ENCODE measurements at regions not wholly inside any gene's neighbourhood (a gene's known extent, or its start where the extent isn't known, plus 50 kb on each side); places are given as distances from the start of the nearest gene placed in this dataset.

DNA sequence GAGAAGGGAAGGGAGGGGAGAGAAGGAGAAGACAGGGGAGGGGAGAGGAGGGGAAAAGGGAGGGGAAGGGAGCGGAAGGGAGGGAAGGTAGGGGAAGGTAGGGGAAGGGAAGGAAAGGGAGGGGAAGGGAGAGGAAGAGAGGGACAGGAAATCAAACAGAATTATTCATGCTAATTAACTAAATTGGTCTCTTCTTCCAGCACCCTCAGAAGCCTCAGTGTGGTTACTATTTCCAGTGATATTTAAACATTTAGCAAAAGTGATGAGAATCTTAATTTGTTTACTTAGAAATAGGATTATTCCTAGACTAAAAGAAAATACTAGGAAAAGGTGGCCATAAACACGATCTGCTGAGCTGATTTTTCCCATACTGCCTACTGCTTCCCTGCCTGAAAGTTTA is 193.1 kb upstream of the CPEB2 start:
- TF ChIP-seq, protein P1, sequence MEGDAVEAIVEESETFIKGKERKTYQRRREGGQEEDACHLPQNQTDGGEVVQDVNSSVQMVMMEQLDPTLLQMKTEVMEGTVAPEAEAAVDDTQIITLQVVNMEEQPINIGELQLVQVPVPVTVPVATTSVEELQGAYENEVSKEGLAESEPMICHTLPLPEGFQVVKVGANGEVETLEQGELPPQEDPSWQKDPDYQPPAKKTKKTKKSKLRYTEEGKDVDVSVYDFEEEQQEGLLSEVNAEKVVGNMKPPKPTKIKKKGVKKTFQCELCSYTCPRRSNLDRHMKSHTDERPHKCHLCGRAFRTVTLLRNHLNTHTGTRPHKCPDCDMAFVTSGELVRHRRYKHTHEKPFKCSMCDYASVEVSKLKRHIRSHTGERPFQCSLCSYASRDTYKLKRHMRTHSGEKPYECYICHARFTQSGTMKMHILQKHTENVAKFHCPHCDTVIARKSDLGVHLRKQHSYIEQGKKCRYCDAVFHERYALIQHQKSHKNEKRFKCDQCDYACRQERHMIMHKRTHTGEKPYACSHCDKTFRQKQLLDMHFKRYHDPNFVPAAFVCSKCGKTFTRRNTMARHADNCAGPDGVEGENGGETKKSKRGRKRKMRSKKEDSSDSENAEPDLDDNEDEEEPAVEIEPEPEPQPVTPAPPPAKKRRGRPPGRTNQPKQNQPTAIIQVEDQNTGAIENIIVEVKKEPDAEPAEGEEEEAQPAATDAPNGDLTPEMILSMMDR (IDR thresholded peaks at IDR 0.05; ENCODE audit: unreplicated experiment) = no peak
- Mint-ChIP-seq H3K4me1 (ENCODE audit: unreplicated experiment) (no peaks in the 10 kb centered on the region), H3K9me3 (ENCODE audit: unreplicated experiment) (no peaks in the 10 kb centered on the region), H3K4me3 (ENCODE audit: unreplicated experiment) (no peak overlapping the region), H3K27me3 (ENCODE audit: unreplicated experiment) (no peaks in the 10 kb centered on the region), H3K36me3 (ENCODE audit: low read depth, unreplicated experiment) (no peaks in the 10 kb centered on the region), H3K27ac (ENCODE audit: unreplicated experiment) (no peak overlapping the region)
- no peak for DNase-seq (ENCODE audit: low spot score)

DNA sequence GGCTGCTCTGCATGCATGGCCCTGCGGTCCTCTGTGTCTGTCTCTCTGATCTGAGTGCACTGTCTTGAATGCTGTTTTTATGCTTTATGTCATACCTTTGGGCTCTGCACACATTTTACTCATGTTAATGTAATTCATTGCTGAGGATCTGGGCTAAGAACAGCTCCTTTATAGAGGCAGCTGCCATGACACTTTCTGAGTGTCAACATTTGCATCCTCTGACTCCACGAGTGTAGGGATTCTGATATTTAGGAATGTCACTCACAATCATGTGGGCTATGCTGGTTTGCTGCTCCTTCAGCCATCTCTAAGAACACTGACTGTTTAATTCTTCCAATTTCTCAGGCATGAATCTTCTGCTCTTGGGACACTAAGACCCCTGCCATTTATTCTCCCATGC is 192.2 kb upstream of the CPEB2 start:
- no peak overlapping the region for H3K4me3 Mint-ChIP-seq (ENCODE audit: unreplicated experiment)
- H3K36me3 Mint-ChIP-seq (ENCODE audit: low read depth, unreplicated experiment) = no peaks in the 10 kb centered on the region
- TF ChIP-seq, protein P1 (IDR thresholded peaks at IDR 0.05; ENCODE audit: unreplicated experiment) = no peak
- H3K4me1 Mint-ChIP-seq (ENCODE audit: unreplicated experiment) = no peaks in the 10 kb centered on the region
- no peaks in the 10 kb centered on the region for H3K9me3 Mint-ChIP-seq (ENCODE audit: unreplicated experiment)
- H3K27me3 Mint-ChIP-seq (ENCODE audit: unreplicated experiment) = no peaks in the 10 kb centered on the region
- no peak for DNase-seq (ENCODE audit: low spot score)
- H3K27ac Mint-ChIP-seq (ENCODE audit: unreplicated experiment) = no peak overlapping the region

DNA sequence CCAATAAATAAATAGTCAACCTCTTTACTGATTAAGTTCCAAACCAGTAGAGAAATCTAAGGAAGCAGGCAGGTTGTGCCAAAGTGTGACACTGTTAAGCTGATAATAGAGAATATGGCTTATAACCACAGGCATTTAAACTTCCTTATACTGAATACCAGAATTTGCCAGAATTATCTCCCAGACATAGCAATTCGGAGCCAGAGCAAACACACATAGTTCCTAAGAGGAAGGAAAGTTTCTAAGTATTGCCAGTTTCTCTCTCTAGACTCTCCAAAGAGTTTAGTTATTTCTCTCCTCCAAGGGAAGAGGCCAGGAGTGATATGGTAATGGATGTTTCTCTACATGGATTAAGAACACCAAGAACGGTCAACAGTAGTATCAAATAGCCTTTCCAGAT is 191.7 kb upstream of the CPEB2 start:
- Mint-ChIP-seq H3K36me3 (ENCODE audit: low read depth, unreplicated experiment) (no peaks in the 10 kb centered on the region), H3K4me3 (ENCODE audit: unreplicated experiment) (no peak overlapping the region), H3K27me3 (ENCODE audit: unreplicated experiment) (no peaks in the 10 kb centered on the region), H3K9me3 (ENCODE audit: unreplicated experiment) (no peaks in the 10 kb centered on the region), H3K4me1 (ENCODE audit: unreplicated experiment) (no peaks in the 10 kb centered on the region), H3K27ac (ENCODE audit: unreplicated experiment) (no peak overlapping the region)
- DNase-seq (ENCODE audit: low spot score) = no peak
- TF ChIP-seq, protein P1 (IDR thresholded peaks at IDR 0.05; ENCODE audit: unreplicated experiment) = no peak

DNA sequence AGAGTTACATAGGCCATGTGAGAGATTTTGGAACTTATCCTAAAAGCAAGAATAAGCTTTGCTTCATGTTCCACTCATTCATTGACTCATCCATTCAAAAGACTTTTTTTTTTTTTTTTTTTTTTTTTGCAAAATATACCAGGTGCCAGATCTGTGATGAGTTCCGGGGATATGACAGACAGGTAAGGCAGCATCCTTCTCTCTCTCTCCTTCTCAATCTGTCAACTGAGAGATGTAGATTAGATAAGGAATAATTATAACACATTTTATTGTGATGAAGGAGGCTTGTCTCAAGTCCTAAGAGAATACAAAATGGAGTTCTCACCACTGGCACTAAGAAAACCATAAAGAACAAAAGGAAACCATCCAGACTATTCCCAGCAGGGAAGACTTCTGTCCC is 190.2 kb upstream of the CPEB2 start:
- H3K36me3 Mint-ChIP-seq (ENCODE audit: low read depth, unreplicated experiment) = no peaks in the 10 kb centered on the region
- no peak overlapping the region for H3K4me3 Mint-ChIP-seq (ENCODE audit: unreplicated experiment)
- no peaks in the 10 kb centered on the region for H3K9me3 Mint-ChIP-seq (ENCODE audit: unreplicated experiment)
- H3K27ac Mint-ChIP-seq (ENCODE audit: unreplicated experiment) = no peak overlapping the region
- H3K4me1 Mint-ChIP-seq (ENCODE audit: unreplicated experiment) = no peaks in the 10 kb centered on the region
- TF ChIP-seq, protein P1 (IDR thresholded peaks at IDR 0.05; ENCODE audit: unreplicated experiment) = no peak
- no peak for DNase-seq (ENCODE audit: low spot score)
- H3K27me3 Mint-ChIP-seq (ENCODE audit: unreplicated experiment) = no peaks in the 10 kb centered on the region

DNA sequence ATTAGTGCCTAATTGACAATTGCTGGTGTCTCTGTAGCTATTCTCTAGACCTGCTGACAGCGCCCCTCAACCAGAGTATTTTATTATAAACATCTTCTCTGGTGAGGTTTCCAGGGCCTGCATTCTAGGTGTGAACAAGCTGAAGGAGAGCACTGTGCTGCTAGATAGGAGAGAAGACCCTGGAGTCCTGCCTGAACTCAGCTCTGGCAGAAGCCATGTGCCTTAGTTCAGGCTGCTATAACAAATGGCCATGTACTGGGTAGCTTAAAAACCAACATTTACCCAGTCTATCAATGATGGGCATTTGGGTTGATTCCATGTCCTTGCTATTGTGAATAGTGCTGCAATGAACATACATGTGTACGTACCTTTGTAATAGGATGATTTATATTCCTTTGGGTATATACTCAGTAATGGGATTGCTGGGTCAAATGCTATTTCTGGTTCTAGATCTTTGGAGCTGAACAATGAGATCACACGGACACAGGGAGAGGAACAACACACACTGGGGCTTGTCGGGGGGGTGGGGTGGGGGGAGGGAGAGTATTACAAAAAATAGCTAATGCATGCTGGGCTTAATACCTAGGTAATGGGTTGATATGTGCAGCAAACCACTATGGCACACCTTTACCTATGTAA is 185.5 kb upstream of the CPEB2 start:
- H3K27me3 Mint-ChIP-seq (ENCODE audit: unreplicated experiment) = no peaks in the 10 kb centered on the region
- peaks cover 2% of the 10 kb centered on the region for H3K4me1 Mint-ChIP-seq (ENCODE audit: unreplicated experiment)
- H3K36me3 Mint-ChIP-seq (ENCODE audit: low read depth, unreplicated experiment) = no peaks in the 10 kb centered on the region
- no peak for DNase-seq (ENCODE audit: low spot score)
- no peak overlapping the region for H3K4me3 Mint-ChIP-seq (ENCODE audit: unreplicated experiment)
- H3K9me3 Mint-ChIP-seq (ENCODE audit: unreplicated experiment) = no peaks in the 10 kb centered on the region
- TF ChIP-seq, protein P1 (IDR thresholded peaks at IDR 0.05; ENCODE audit: unreplicated experiment) = no peak
- no peak overlapping the region for H3K27ac Mint-ChIP-seq (ENCODE audit: unreplicated experiment)
